MCF 10A (cell line): ENCODE measurements at regions not wholly inside any gene's neighbourhood (a gene's known extent, or its start where the extent isn't known, plus 50 kb on each side); places are given as distances from the start of the nearest gene placed in this dataset.

Source experiments
- BruUV-seq: library from RNA; stranded (reverse); fragments of 400-500 nt; replicated peaks from 2 replicates; lab custom pipeline; 2021; lab: Mats Ljungman, UMichigan
- CTCF ChIA-PET: fragments of 300-600 bp; sonication (Branson Sonifier 250); formaldehyde crosslinking; extraction: SDS; loops from one replicate; lab custom pipeline; 2021; ENCODE audit warnings: antibody characterized with exemption, inconsistent platforms; lab: Yijun Ruan, JAX
- POLR2A ChIA-PET: fragments of 300-600, 350-650 bp; sonication (Branson Sonifier 250); formaldehyde crosslinking; extraction: SDS; loops from one replicate; lab custom pipeline; 2020; ENCODE audit warnings: antibody characterized with exemption, inconsistent platforms; lab: Yijun Ruan, JAX
- DNase-seq: peaks from one replicate; pipeline ENCODE4 v3.0.0-alpha.2; 2018; ENCODE audit not compliant: unreplicated experiment
- H3K27ac Mint-ChIP-seq: one replicate; pipeline ENCODE4 v1.8.0; 2022; ENCODE audit warnings: mild to moderate bottlenecking, low read depth, mixed read lengths; ENCODE audit not compliant: unreplicated experiment
- H3K27me3 Mint-ChIP-seq: one replicate; pipeline ENCODE4 v1.8.0; 2022; ENCODE audit warnings: mixed read lengths; ENCODE audit not compliant: insufficient read depth, unreplicated experiment
- H3K36me3 Mint-ChIP-seq: one replicate; pipeline ENCODE4 v1.8.0; 2022; ENCODE audit warnings: mild to moderate bottlenecking, moderate library complexity, mixed read lengths; ENCODE audit not compliant: insufficient read depth, unreplicated experiment
- H3K4me1 Mint-ChIP-seq: one replicate; pipeline ENCODE4 v1.8.0; 2022; ENCODE audit warnings: mixed read lengths; ENCODE audit not compliant: insufficient read depth, unreplicated experiment
- H3K4me3 Mint-ChIP-seq: one replicate; pipeline ENCODE4 v1.8.0; 2022; ENCODE audit warnings: mild to moderate bottlenecking, moderate library complexity, mixed read lengths; ENCODE audit not compliant: unreplicated experiment
- H3K9me3 Mint-ChIP-seq: one replicate; pipeline ENCODE4 v1.8.0; 2022; ENCODE audit warnings: mixed read lengths; ENCODE audit not compliant: unreplicated experiment
- CTCF ChIP-seq: fragments of 200-600 bp; IDR thresholded peaks from one replicate; pipeline ENCODE4 v1.8.0; 2022; ENCODE audit warnings: antibody characterized with exemption, mild to moderate bottlenecking; ENCODE audit not compliant: unreplicated experiment
- intact Hi-C: fragments of 100-400 bp; cut with micrococcal nuclease; formaldehyde crosslinking; loops from 2 replicates; pipeline ENCODE4 v1.14.1; 2022

- no peak for DNase-seq
- no peak for TF ChIP-seq CTCF
- H3K27ac Mint-ChIP-seq: no peak overlapping the region
- CTCF ChIA-PET: interaction anchor here (0.6 kb wide), 1 partner anchor 154 kb away, joined by 3 read pairs; no protein-coding TSS in a partner anchor
- peaks cover 7% of the 10 kb centered on the region for H3K4me1 Mint-ChIP-seq
- intact Hi-C loops: no loop called here
- peaks cover 31% of the 10 kb centered on the region for H3K9me3 Mint-ChIP-seq
- POLR2A ChIA-PET: no interaction called here
- H3K27me3 Mint-ChIP-seq: no peaks in the 10 kb centered on the region
- H3K4me3 Mint-ChIP-seq: no peak overlapping the region
- no TSS peak for BruUV-seq
- H3K36me3 Mint-ChIP-seq: no peaks in the 10 kb centered on the region
Observed at GRCh38 chr4:187903106-187903505, 92.5 kb upstream of the ZFP42 start.

GRCh38 chr4:187903700-187904099 lies 91.9 kb upstream of the ZFP42 start:
- Mint-ChIP-seq H3K4me1 (peaks cover 13% of the 10 kb centered on the region), H3K9me3 (peaks cover 31% of the 10 kb centered on the region), H3K27ac (no peak overlapping the region), H3K27me3 (no peaks in the 10 kb centered on the region), H3K4me3 (no peak overlapping the region), H3K36me3 (no peaks in the 10 kb centered on the region)
- no peak for DNase-seq
- CTCF ChIA-PET: no interaction called here
- no TSS peak for BruUV-seq
- POLR2A ChIA-PET: no interaction called here
- intact Hi-C loops: no loop called here
- no peak for TF ChIP-seq CTCF

- DNase-seq: peak; percentile 75
- Mint-ChIP-seq H3K36me3 (no peaks in the 10 kb centered on the region), H3K27ac (peak overlapping the region; percentile 94), H3K9me3 (no peaks in the 10 kb centered on the region), H3K4me1 (peaks cover 14% of the 10 kb centered on the region), H3K4me3 (no peak overlapping the region), H3K27me3 (no peaks in the 10 kb centered on the region)
- ChIA-PET CTCF (interaction anchor here (0.6 to 0.7 kb wide), 3 partner anchors 21 to 947 kb away, joined by 3 read pairs; no protein-coding TSS in a partner anchor), POLR2A (interaction anchor here (0.6 kb wide), 3 partner anchors 189 to 312 kb away, joined by 3 read pairs; no protein-coding TSS in a partner anchor)
- TF ChIP-seq CTCF: no peak
- BruUV-seq: no TSS peak
- intact Hi-C loops: loop anchor here (1.0 kb wide), 1 partner anchor 115 kb away; no protein-coding TSS in a partner anchor
Observed at GRCh38 chr4:187908079-187908561, 87.5 kb upstream of the ZFP42 start.

- no peak for TF ChIP-seq CTCF
- Mint-ChIP-seq H3K36me3 (no peaks in the 10 kb centered on the region), H3K4me1 (peaks cover 14% of the 10 kb centered on the region), H3K4me3 (no peak overlapping the region), H3K27ac (peak overlapping the region; percentile 94), H3K9me3 (peaks cover 4% of the 10 kb centered on the region), H3K27me3 (no peaks in the 10 kb centered on the region)
- DNase-seq: no peak
- ChIA-PET CTCF (interaction anchor here (0.6 to 0.7 kb wide), 3 partner anchors 22 to 946 kb away, joined by 3 to 5 read pairs (median 3); no protein-coding TSS in a partner anchor), POLR2A (interaction anchor here (0.6 kb wide), 1 partner anchor 312 kb away, joined by 3 read pairs; no protein-coding TSS in a partner anchor)
- intact Hi-C loops: loop anchor here (1.0 kb wide), 1 partner anchor 115 kb away; no protein-coding TSS in a partner anchor
- BruUV-seq: no TSS peak
Observed at GRCh38 chr4:187908731-187909130, 86.8 kb upstream of the ZFP42 start.
